ENCODE measurements at regions not wholly inside any gene's neighbourhood (a gene's known extent, or its start where the extent isn't known, plus 50 kb on each side); places are given as distances from the start of the nearest gene placed in this dataset.

DNA sequence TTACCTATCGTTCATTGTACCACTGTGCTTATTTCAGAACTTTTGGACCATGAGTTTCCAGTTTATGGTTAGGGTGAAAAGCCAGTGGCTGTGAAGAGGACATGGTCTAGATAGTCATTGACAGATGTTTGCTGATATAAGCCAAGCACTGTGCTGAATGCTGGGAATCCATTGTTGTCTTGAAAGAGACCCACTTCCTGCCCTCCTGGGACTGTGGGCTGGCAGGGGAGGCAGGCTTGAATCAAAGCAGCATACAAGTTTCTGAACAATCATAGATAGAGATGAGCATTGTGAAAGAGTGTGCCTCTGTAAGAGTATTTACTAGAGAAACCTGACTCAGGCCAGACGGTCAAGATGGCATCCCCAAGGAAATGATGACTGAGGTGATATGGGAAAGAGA, 73.4 kb downstream of the NMUR2 start (continued):
- TF ChIP-seq, protein P1, sequence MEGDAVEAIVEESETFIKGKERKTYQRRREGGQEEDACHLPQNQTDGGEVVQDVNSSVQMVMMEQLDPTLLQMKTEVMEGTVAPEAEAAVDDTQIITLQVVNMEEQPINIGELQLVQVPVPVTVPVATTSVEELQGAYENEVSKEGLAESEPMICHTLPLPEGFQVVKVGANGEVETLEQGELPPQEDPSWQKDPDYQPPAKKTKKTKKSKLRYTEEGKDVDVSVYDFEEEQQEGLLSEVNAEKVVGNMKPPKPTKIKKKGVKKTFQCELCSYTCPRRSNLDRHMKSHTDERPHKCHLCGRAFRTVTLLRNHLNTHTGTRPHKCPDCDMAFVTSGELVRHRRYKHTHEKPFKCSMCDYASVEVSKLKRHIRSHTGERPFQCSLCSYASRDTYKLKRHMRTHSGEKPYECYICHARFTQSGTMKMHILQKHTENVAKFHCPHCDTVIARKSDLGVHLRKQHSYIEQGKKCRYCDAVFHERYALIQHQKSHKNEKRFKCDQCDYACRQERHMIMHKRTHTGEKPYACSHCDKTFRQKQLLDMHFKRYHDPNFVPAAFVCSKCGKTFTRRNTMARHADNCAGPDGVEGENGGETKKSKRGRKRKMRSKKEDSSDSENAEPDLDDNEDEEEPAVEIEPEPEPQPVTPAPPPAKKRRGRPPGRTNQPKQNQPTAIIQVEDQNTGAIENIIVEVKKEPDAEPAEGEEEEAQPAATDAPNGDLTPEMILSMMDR (IDR thresholded peaks at IDR 0.05; ENCODE audit: low read depth, low read length, missing input control): no peak

- H3K4me1 ChIP-seq (ENCODE audit: control insufficient read depth in 4 of 4, insufficient read depth in 4 of 4, low read length in 3 of 4): no peaks in the 10 kb centered on the region
- DNase-seq (ENCODE audit: low spot score): no peak
- no peak overlapping the region for H3K4me3 ChIP-seq (ENCODE audit: low read depth in 1 of 3, low read length in 3 of 3)
- no peak overlapping the region for H3K9ac ChIP-seq (ENCODE audit: low read depth in 1 of 2, low read length in 2 of 2)
- peaks cover 0 to 4% (median 0%) of the 10 kb centered on the region in 4 donors for H3K9me3 ChIP-seq (ENCODE audit: control insufficient read depth in 4 of 4, low read length in 3 of 4)
- TF ChIP-seq HNF4A (conservative IDR thresholded peaks at IDR 0.05): no peak
- TF ChIP-seq GABPA (IDR thresholded peaks at IDR 0.05 in 1 of 2, conservative IDR thresholded peaks at IDR 0.05 in 1 of 2): no peak
- no peak for TF ChIP-seq RXRA (IDR thresholded peaks at IDR 0.05)
- TF ChIP-seq MAX (IDR thresholded peaks at IDR 0.05): no peak
- no peak for TF ChIP-seq EGR1 (IDR thresholded peaks at IDR 0.05; ENCODE audit: low read depth in 2 of 2)
- TF ChIP-seq FOXA2 (IDR thresholded peaks at IDR 0.05): no peak
- TF ChIP-seq, protein P1 (IDR thresholded peaks at IDR 0.05; ENCODE audit: low read depth, low read length, missing input control): no peak
- no peak for TF ChIP-seq YY1 (IDR thresholded peaks at IDR 0.05)
- no peak for TF ChIP-seq SP1 (IDR thresholded peaks at IDR 0.05)
- no peak for TF ChIP-seq RAD21 (IDR thresholded peaks at IDR 0.05)
- no peak for TF ChIP-seq TAF1 (conservative IDR thresholded peaks at IDR 0.05)
- TF ChIP-seq, protein P2, sequence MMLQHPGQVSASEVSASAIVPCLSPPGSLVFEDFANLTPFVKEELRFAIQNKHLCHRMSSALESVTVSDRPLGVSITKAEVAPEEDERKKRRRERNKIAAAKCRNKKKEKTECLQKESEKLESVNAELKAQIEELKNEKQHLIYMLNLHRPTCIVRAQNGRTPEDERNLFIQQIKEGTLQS (IDR thresholded peaks at IDR 0.05): no peak
- TF ChIP-seq, protein P3, sequence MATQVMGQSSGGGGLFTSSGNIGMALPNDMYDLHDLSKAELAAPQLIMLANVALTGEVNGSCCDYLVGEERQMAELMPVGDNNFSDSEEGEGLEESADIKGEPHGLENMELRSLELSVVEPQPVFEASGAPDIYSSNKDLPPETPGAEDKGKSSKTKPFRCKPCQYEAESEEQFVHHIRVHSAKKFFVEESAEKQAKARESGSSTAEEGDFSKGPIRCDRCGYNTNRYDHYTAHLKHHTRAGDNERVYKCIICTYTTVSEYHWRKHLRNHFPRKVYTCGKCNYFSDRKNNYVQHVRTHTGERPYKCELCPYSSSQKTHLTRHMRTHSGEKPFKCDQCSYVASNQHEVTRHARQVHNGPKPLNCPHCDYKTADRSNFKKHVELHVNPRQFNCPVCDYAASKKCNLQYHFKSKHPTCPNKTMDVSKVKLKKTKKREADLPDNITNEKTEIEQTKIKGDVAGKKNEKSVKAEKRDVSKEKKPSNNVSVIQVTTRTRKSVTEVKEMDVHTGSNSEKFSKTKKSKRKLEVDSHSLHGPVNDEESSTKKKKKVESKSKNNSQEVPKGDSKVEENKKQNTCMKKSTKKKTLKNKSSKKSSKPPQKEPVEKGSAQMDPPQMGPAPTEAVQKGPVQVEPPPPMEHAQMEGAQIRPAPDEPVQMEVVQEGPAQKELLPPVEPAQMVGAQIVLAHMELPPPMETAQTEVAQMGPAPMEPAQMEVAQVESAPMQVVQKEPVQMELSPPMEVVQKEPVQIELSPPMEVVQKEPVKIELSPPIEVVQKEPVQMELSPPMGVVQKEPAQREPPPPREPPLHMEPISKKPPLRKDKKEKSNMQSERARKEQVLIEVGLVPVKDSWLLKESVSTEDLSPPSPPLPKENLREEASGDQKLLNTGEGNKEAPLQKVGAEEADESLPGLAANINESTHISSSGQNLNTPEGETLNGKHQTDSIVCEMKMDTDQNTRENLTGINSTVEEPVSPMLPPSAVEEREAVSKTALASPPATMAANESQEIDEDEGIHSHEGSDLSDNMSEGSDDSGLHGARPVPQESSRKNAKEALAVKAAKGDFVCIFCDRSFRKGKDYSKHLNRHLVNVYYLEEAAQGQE (IDR thresholded peaks at IDR 0.05): no peak
- TF ChIP-seq NR2F2 (IDR thresholded peaks at IDR 0.05): no peak
- no peak for TF ChIP-seq JUND (IDR thresholded peaks at IDR 0.05)
- H3K27me3 ChIP-seq (ENCODE audit: control insufficient read depth in 4 of 4, insufficient read depth in 4 of 4, low read length in 3 of 4): no peaks in the 10 kb centered on the region
- WGBS: 72% methylated on average over 2 of the region's 2 CpGs
- H3K36me3 ChIP-seq (ENCODE audit: control insufficient read depth in 4 of 4, insufficient read depth in 3 of 4, low read depth in 1 of 4, low read length in 3 of 4): no peaks in the 10 kb centered on the region
- H3K27ac ChIP-seq (ENCODE audit: low read depth in 1 of 2, low read length in 2 of 2): no peak overlapping the region
Observed at GRCh38 chr5:152331006-152331405, 74.1 kb downstream of the NMUR2 start.

All from liver (tissue), 8 donors.